ENCODE measurements at regions not wholly inside any gene's neighbourhood (a gene's known extent, or its start where the extent isn't known, plus 50 kb on each side); places are given as distances from the start of the nearest gene placed in this dataset.

GRCh38 chr3:181630853-181631252, 80.9 kb upstream of the SOX2 start:
- H3K27me3 ChIP-seq: no peaks in the 10 kb centered on the region
- H3K4me1 ChIP-seq (ENCODE audit: low read depth): no peaks in the 10 kb centered on the region
- H3K9me3 ChIP-seq (ENCODE audit: low read depth): no peaks in the 10 kb centered on the region
- H3K36me3 ChIP-seq: no peaks in the 10 kb centered on the region
- H3K27ac ChIP-seq: no peak overlapping the region
- no peak overlapping the region for H3K4me3 ChIP-seq
- TF ChIP-seq CTCF (IDR thresholded peaks at IDR 0.05; ENCODE audit: low read depth, low read length): no peak
- no peak for DNase-seq (ENCODE audit: low read depth in 1 of 2, low spot score in 1 of 2)

GRCh38 chr3:181629711-181630110, 82.0 kb upstream of the SOX2 start:
- Histone ChIP-seq H3K4me1 (ENCODE audit: low read depth) (no peaks in the 10 kb centered on the region), H3K4me3 (no peak overlapping the region), H3K27me3 (no peaks in the 10 kb centered on the region), H3K36me3 (no peaks in the 10 kb centered on the region), H3K27ac (no peak overlapping the region), H3K9me3 (ENCODE audit: low read depth) (no peaks in the 10 kb centered on the region)
- DNase-seq (ENCODE audit: low read depth in 1 of 2, low spot score in 1 of 2): peak in 1 of 2 donors; percentile 7
- TF ChIP-seq CTCF (IDR thresholded peaks at IDR 0.05; ENCODE audit: low read depth, low read length): no peak

DNA sequence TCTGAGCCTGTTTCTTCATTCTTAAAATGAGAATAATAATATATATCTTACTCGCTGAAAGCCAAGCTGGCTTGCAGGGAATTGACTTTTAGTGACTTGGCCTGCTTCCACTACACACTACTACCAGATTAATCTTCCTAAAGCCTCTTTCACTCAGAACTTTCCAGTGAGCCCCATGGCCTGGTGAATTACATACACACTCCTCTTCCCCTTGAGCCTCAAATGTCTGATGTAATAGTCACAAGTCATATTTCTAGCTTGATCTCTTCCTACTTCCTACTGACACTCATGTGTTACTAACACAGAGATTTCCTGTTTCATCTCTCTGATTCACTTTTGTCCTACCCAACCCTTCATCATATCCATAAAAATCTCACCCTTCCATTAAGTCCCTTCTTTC, 82.7 kb upstream of the SOX2 start:
- no peak for TF ChIP-seq CTCF (IDR thresholded peaks at IDR 0.05; ENCODE audit: low read depth, low read length)
- peak in 1 of 2 donors; percentile 28 for DNase-seq (ENCODE audit: low read depth in 1 of 2, low spot score in 1 of 2)
- no peak overlapping the region for H3K4me3 ChIP-seq

DNA sequence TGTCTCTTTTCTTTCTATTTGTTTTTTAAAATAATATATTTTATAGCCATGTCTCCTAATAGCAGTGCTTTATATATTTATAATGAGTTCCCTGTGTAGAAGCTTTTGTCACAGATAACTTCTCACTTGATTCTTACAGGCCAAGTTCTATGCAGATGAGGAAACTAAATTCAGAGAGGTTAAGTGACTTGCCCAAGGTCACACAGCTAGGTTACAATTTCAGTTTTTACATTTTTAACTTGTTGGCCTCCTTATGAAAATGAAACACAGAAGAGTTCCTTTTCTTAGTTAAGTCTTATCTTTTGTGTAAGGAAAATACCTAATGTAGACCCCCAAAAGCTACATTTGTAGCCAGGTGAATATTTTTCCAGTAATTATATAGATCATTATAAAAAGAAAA, 83.3 kb upstream of the SOX2 start:
- H3K27me3 ChIP-seq: no peaks in the 10 kb centered on the region
- no peaks in the 10 kb centered on the region for H3K9me3 ChIP-seq (ENCODE audit: low read depth)
- no peak for DNase-seq (ENCODE audit: low read depth in 1 of 2, low spot score in 1 of 2)
- no peak for TF ChIP-seq CTCF (IDR thresholded peaks at IDR 0.05; ENCODE audit: low read depth, low read length)
- H3K36me3 ChIP-seq: no peaks in the 10 kb centered on the region
- H3K4me3 ChIP-seq: no peak overlapping the region
- H3K4me1 ChIP-seq (ENCODE audit: low read depth): no peaks in the 10 kb centered on the region
- H3K27ac ChIP-seq: no peak overlapping the region

More for the DNA sequence above, 82.7 kb upstream of the SOX2 start:
- Histone ChIP-seq H3K27me3 (no peaks in the 10 kb centered on the region), H3K27ac (no peak overlapping the region), H3K9me3 (ENCODE audit: low read depth) (no peaks in the 10 kb centered on the region), H3K4me1 (ENCODE audit: low read depth) (no peaks in the 10 kb centered on the region), H3K36me3 (no peaks in the 10 kb centered on the region)

- DNase-seq (ENCODE audit: low read depth in 1 of 2, low spot score in 1 of 2): no peak
- TF ChIP-seq CTCF (IDR thresholded peaks at IDR 0.05; ENCODE audit: low read depth, low read length): no peak
- H3K4me1 ChIP-seq (ENCODE audit: low read depth): no peaks in the 10 kb centered on the region
- H3K4me3 ChIP-seq: no peak overlapping the region
- H3K36me3 ChIP-seq: no peaks in the 10 kb centered on the region
- no peak overlapping the region for H3K27ac ChIP-seq
- no peaks in the 10 kb centered on the region for H3K27me3 ChIP-seq
- H3K9me3 ChIP-seq (ENCODE audit: low read depth): no peaks in the 10 kb centered on the region
Measured at GRCh38 chr3:181626036-181626435, 85.7 kb upstream of the SOX2 start.

All from cardiac muscle cell (in vitro differentiated cells and primary cell).